ENCODE measurements at regions not wholly inside any gene's neighbourhood (a gene's known extent, or its start where the extent isn't known, plus 50 kb on each side); places are given as distances from the start of the nearest gene placed in this dataset.

- TF ChIP-seq CTCF (IDR thresholded peaks at IDR 0.05; ENCODE audit: insufficient read depth, low read length, poor library complexity, severe bottlenecking), result no peak
- H3K4me3 ChIP-seq (replicated peaks; ENCODE audit: low read depth, low read length), result no peak overlapping the region
- no peak for DNase-seq (ENCODE audit: extremely low read depth, insufficient read length)
- H3K36me3 ChIP-seq (ENCODE audit: control insufficient read depth, insufficient read depth, low read length), result no peaks in the 10 kb centered on the region
- no peaks in the 10 kb centered on the region for H3K27me3 ChIP-seq (replicated peaks; ENCODE audit: control insufficient read depth, insufficient read depth, low read length)
Measured at GRCh38 chr3:35488526-35488925, 150.8 kb upstream of the ARPP21 start.

- Histone ChIP-seq H3K27me3 (replicated peaks; ENCODE audit: control insufficient read depth, insufficient read depth, low read length) (no peaks in the 10 kb centered on the region), H3K4me3 (replicated peaks; ENCODE audit: low read depth, low read length) (no peak overlapping the region), H3K36me3 (ENCODE audit: control insufficient read depth, insufficient read depth, low read length) (no peaks in the 10 kb centered on the region)
- TF ChIP-seq CTCF (IDR thresholded peaks at IDR 0.05; ENCODE audit: insufficient read depth, low read length, poor library complexity, severe bottlenecking), result no peak
- DNase-seq (ENCODE audit: extremely low read depth, insufficient read length), result no peak
Measured at GRCh38 chr3:35492841-35493240, 146.5 kb upstream of the ARPP21 start.

- Histone ChIP-seq H3K4me3 (replicated peaks; ENCODE audit: low read depth, low read length) (no peak overlapping the region), H3K27me3 (replicated peaks; ENCODE audit: control insufficient read depth, insufficient read depth, low read length) (no peaks in the 10 kb centered on the region), H3K36me3 (ENCODE audit: control insufficient read depth, insufficient read depth, low read length) (no peaks in the 10 kb centered on the region)
- no peak for DNase-seq (ENCODE audit: extremely low read depth, insufficient read length)
- no peak for TF ChIP-seq CTCF (IDR thresholded peaks at IDR 0.05; ENCODE audit: insufficient read depth, low read length, poor library complexity, severe bottlenecking)
Measured at GRCh38 chr3:35498506-35499210, 140.7 kb upstream of the ARPP21 start.

- Histone ChIP-seq H3K4me3 (replicated peaks; ENCODE audit: low read depth, low read length) (no peak overlapping the region), H3K27me3 (replicated peaks; ENCODE audit: control insufficient read depth, insufficient read depth, low read length) (no peaks in the 10 kb centered on the region), H3K36me3 (ENCODE audit: control insufficient read depth, insufficient read depth, low read length) (no peaks in the 10 kb centered on the region)
- TF ChIP-seq CTCF (IDR thresholded peaks at IDR 0.05; ENCODE audit: insufficient read depth, low read length, poor library complexity, severe bottlenecking), result no peak
- no peak for DNase-seq (ENCODE audit: extremely low read depth, insufficient read length)
Measured at GRCh38 chr3:35500641-35501350, 138.5 kb upstream of the ARPP21 start.

GRCh38 chr3:35502699-35503098 is 136.6 kb upstream of the ARPP21 start:
- Histone ChIP-seq H3K27me3 (replicated peaks; ENCODE audit: control insufficient read depth, insufficient read depth, low read length) (no peaks in the 10 kb centered on the region), H3K36me3 (ENCODE audit: control insufficient read depth, insufficient read depth, low read length) (no peaks in the 10 kb centered on the region), H3K4me3 (replicated peaks; ENCODE audit: low read depth, low read length) (no peak overlapping the region)
- no peak for TF ChIP-seq CTCF (IDR thresholded peaks at IDR 0.05; ENCODE audit: insufficient read depth, low read length, poor library complexity, severe bottlenecking)
- DNase-seq (ENCODE audit: extremely low read depth, insufficient read length), result no peak

All from GM06990 (cell line).